GM23338 (cell line): ENCODE measurements at regions not wholly inside any gene's neighbourhood (a gene's known extent, or its start where the extent isn't known, plus 50 kb on each side); places are given as distances from the start of the nearest gene placed in this dataset.
"Not testable (repeated sequence)": the region's sequence is repeated elsewhere in the genome, so short reads cannot be mapped to it uniquely, and the experiment has no call there.

Experiments used
- ATAC-seq: fragments of 200-7000 bp; cut with Tn5 transposase; 3 replicates; pipeline ENCODE4 v1.9.1; 2020
- DNase-seq: peaks from one replicate; pipeline ENCODE4 v3.0.0-alpha.2; 2015; ENCODE audit warnings: low spot score
- H2AFZ ChIP-seq: fragments of 200-600 bp; sonication (generic); 2 replicates; pipeline ENCODE4 v1.8.0; 2016; ENCODE audit warnings: antibody characterized with exemption, mild to moderate bottlenecking, moderate library complexity
- H3F3A ChIP-seq: fragments of 200-600 bp; sonication (generic); replicated peaks from 2 replicates; pipeline ENCODE4 v1.8.0; 2017; ENCODE audit warnings: antibody characterized with exemption, mixed run types, low read depth
- H3K27ac ChIP-seq: fragments of 200-600 bp; sonication (generic); 2 replicates; pipeline ENCODE4 v1.6.1; 2016; ENCODE audit warnings: low read depth
- H3K27me3 ChIP-seq: fragments of 200-600 bp; sonication (generic); 2 replicates; pipeline ENCODE4 v1.8.0; 2016; ENCODE audit warnings: mild to moderate bottlenecking, mixed run types, moderate library complexity; ENCODE audit not compliant: insufficient read depth
- H3K36me3 ChIP-seq: fragments of 200-600 bp; sonication (generic); 2 replicates; pipeline ENCODE4 v1.8.0; 2016; ENCODE audit warnings: mild to moderate bottlenecking; ENCODE audit not compliant: insufficient read depth
- H3K4me1 ChIP-seq: fragments of 200-600 bp; sonication (generic); 2 replicates; pipeline ENCODE4 v1.8.0; 2016; ENCODE audit warnings: mild to moderate bottlenecking, moderate library complexity; ENCODE audit not compliant: insufficient read depth
- H3K4me2 ChIP-seq: fragments of 200-600 bp; sonication (generic); 2 replicates; pipeline ENCODE4 v1.7.1; 2017; ENCODE audit warnings: mixed run types
- H3K4me3 ChIP-seq: fragments of 200-600 bp; sonication (generic); 2 replicates; pipeline ENCODE4 v1.6.1; 2016; ENCODE audit warnings: mixed run types
- H3K79me2 ChIP-seq: fragments of 200-600 bp; sonication (generic); replicated peaks from 2 replicates; pipeline ENCODE4 v1.8.0; 2017; ENCODE audit warnings: mild to moderate bottlenecking; ENCODE audit not compliant: insufficient read depth
- H3K9me2 ChIP-seq: fragments of 200-600 bp; sonication (generic); 2 replicates; pipeline ENCODE4 v1.8.0; 2017; ENCODE audit not compliant: insufficient read depth
- H4K20me1 ChIP-seq: fragments of 200-600 bp; sonication (generic); replicated peaks from 2 replicates; pipeline ENCODE4 v1.8.0; 2017; ENCODE audit warnings: mild to moderate bottlenecking; ENCODE audit not compliant: insufficient read depth
- H3K27ac Mint-ChIP-seq: 2 replicates; pipeline ENCODE4 v1.8.0; 2020; ENCODE audit warnings: inconsistent platforms, mild to moderate bottlenecking, moderate library complexity, mixed read lengths
- H3K27me3 Mint-ChIP-seq: 3 replicates; pipeline ENCODE4 v1.8.0; 2022; ENCODE audit warnings: low read depth, mild to moderate bottlenecking, moderate library complexity, mixed read lengths, inconsistent platforms; ENCODE audit not compliant: insufficient read depth, poor library complexity
- H3K36me3 Mint-ChIP-seq: 3 replicates; pipeline ENCODE4 v1.8.0; 2021; ENCODE audit warnings: low read depth, mild to moderate bottlenecking, inconsistent platforms, moderate library complexity, mixed read lengths
- H3K4me1 Mint-ChIP-seq: 3 replicates; pipeline ENCODE4 v1.8.0; 2020; ENCODE audit warnings: mild to moderate bottlenecking, inconsistent platforms, mixed read lengths
- H3K4me3 Mint-ChIP-seq: 3 replicates; pipeline ENCODE4 v1.8.0; 2021; ENCODE audit warnings: moderate library complexity, mild to moderate bottlenecking, inconsistent platforms, mixed read lengths
- H3K9me3 Mint-ChIP-seq: 3 replicates; pipeline ENCODE4 v1.8.0; 2020; ENCODE audit warnings: moderate library complexity, mild to moderate bottlenecking, inconsistent platforms, mixed read lengths
- CREB1 ChIP-seq: fragments of 250-450 bp; sonication (Bioruptor Pico); IDR thresholded peaks from 2 replicates; pipeline ENCODE4 v1.5.0; 2020; ENCODE audit warnings: low read depth, mild to moderate bottlenecking, moderate library complexity
- CTCF ChIP-seq, 2 experiments: fragments of 200-600 bp in 1 of 2; sonication (generic) in 1 of 2; conservative IDR thresholded peaks; 2 replicates each; pipeline versions ENCODE4 v1.5.1 to v1.6.1; 2016 to 2017; ENCODE audit warnings: antibody characterized with exemption in 2 of 2, low read depth in 2 of 2, mild to moderate bottlenecking in 2 of 2, moderate library complexity in 1 of 2
- ETS1 ChIP-seq: IDR thresholded peaks from 2 replicates; pipeline ENCODE4 v1.6.1; 2016; ENCODE audit warnings: antibody characterized with exemption
- EZH2 ChIP-seq: fragments of 200-600 bp; sonication (generic); IDR thresholded peaks from one replicate; pipeline ENCODE4 v1.8.0; 2017; ENCODE audit warnings: antibody characterized with exemption, mild to moderate bottlenecking, low read depth; ENCODE audit not compliant: unreplicated experiment
- EZH2phosphoT487 ChIP-seq: fragments of 200-600 bp; sonication (generic); IDR thresholded peaks from one replicate; pipeline ENCODE4 v1.8.1; 2018; ENCODE audit warnings: antibody characterized with exemption; ENCODE audit not compliant: unreplicated experiment
- JUNB ChIP-seq: IDR thresholded peaks from one replicate; pipeline ENCODE4 v1.6.1; 2016; ENCODE audit warnings: antibody characterized with exemption; ENCODE audit not compliant: unreplicated experiment
- NANOG ChIP-seq: IDR thresholded peaks from 2 replicates; pipeline ENCODE4 v1.6.1; 2016; ENCODE audit warnings: antibody characterized with exemption, borderline replicate concordance
- POLR2AphosphoS5 ChIP-seq: IDR thresholded peaks from 2 replicates; pipeline ENCODE4 v1.6.1; 2016; ENCODE audit warnings: antibody characterized with exemption, low read depth
- REST ChIP-seq: IDR thresholded peaks from one replicate; pipeline ENCODE4 v1.6.1; 2018; ENCODE audit warnings: antibody characterized with exemption; ENCODE audit not compliant: unreplicated experiment

- H3K4me1 Mint-ChIP-seq: peaks cover 37% of the 10 kb centered on the region
- Histone ChIP-seq H2AFZ (no peak overlapping the region), H3K27me3 (no peaks in the 10 kb centered on the region), H3K9me2 (no peaks in the 10 kb centered on the region), H4K20me1 (no peaks in the 10 kb centered on the region), H3K27ac (no peak overlapping the region), H3F3A (peaks cover 9% of the 10 kb centered on the region; the same call in 1 of the 2 replicates), H3K36me3 (no peaks in the 10 kb centered on the region), H3K4me1 (peaks cover 19% of the 10 kb centered on the region), H3K4me2 (no peak overlapping the region), H3K4me3 (no peak overlapping the region), H3K79me2 (no peaks in the 10 kb centered on the region)
- H3K27ac Mint-ChIP-seq: no peak overlapping the region
- H3K36me3 Mint-ChIP-seq: no peaks in the 10 kb centered on the region
- ATAC-seq (no peak), DNase-seq (no peak)
- TF ChIP-seq EZH2phosphoT487: no peak
- H3K27me3 Mint-ChIP-seq: peaks cover 22% of the 10 kb centered on the region
- no peaks in the 10 kb centered on the region; the same call in 2 of the 3 replicates for H3K9me3 Mint-ChIP-seq
- H3K4me3 Mint-ChIP-seq: no peak overlapping the region
Measured at GRCh38 chr3:177362626-177363025, 165.3 kb upstream of the TBL1XR1 start.

GRCh38 chr3:177364236-177364635, 167.0 kb upstream of the TBL1XR1 start:
- no peak for DNase-seq
- H3K36me3 ChIP-seq: no peaks in the 10 kb centered on the region
- TF ChIP-seq EZH2phosphoT487: no peak
- TF ChIP-seq JUNB: no peak
- TF ChIP-seq ETS1: no peak
- TF ChIP-seq CTCF (conservative IDR thresholded peaks at IDR 0.05; ENCODE audit: low read depth in 2 of 2): no peak
- TF ChIP-seq EZH2: no peak
- no peak for TF ChIP-seq CREB1 (CRISPR knock-in tag)
- no peak for TF ChIP-seq POLR2AphosphoS5
- no peak for TF ChIP-seq REST
- TF ChIP-seq NANOG: no peak
- H3F3A ChIP-seq: 0 out of 2 replicates have a peak, but pooled peaks cover 3% of the 10 kb centered on the region
- H3K27ac Mint-ChIP-seq: no peak overlapping the region
- H3K4me3 ChIP-seq: no peak overlapping the region
- H3K79me2 ChIP-seq: no peaks in the 10 kb centered on the region
- no peak overlapping the region for H3K27ac ChIP-seq
- H3K36me3 Mint-ChIP-seq: no peaks in the 10 kb centered on the region
- peaks cover 23% of the 10 kb centered on the region for H3K4me1 Mint-ChIP-seq
- no peak overlapping the region for H3K4me3 Mint-ChIP-seq
- H2AFZ ChIP-seq: no peak overlapping the region
- H3K4me2 ChIP-seq: no peak overlapping the region
- peaks cover 11% of the 10 kb centered on the region for H3K4me1 ChIP-seq
- no peaks in the 10 kb centered on the region; the same call in 2 of the 3 replicates for H3K9me3 Mint-ChIP-seq
- H4K20me1 ChIP-seq: no peaks in the 10 kb centered on the region
- no peak for ATAC-seq
- H3K27me3 Mint-ChIP-seq: peaks cover 11% of the 10 kb centered on the region
- no peaks in the 10 kb centered on the region for H3K9me2 ChIP-seq
- no peaks in the 10 kb centered on the region for H3K27me3 ChIP-seq

- H3K27me3 ChIP-seq, H3K36me3 Mint-ChIP-seq: not testable (repeated sequence)
Measured at GRCh38 chr3:177365294-177365693, 168.0 kb upstream of the TBL1XR1 start.

More at GRCh38 chr3:177365294-177365693, 168.0 kb upstream of the TBL1XR1 start:
- not testable (repeated sequence) for H3K4me3 ChIP-seq, H4K20me1 ChIP-seq, H3F3A ChIP-seq, H3K79me2 ChIP-seq, H3K9me2 ChIP-seq, H3K36me3 ChIP-seq, H2AFZ ChIP-seq, H3K4me1 ChIP-seq, H3K4me3 Mint-ChIP-seq, DNase-seq, H3K9me3 Mint-ChIP-seq, H3K27ac Mint-ChIP-seq, H3K27ac ChIP-seq, H3K4me2 ChIP-seq, ATAC-seq, H3K27me3 Mint-ChIP-seq
- H3K4me1 Mint-ChIP-seq: peaks cover 20% of the 10 kb centered on the region
